ENCODE measurements at regions not wholly inside any gene's neighbourhood (a gene's known extent, or its start where the extent isn't known, plus 50 kb on each side); places are given as distances from the start of the nearest gene placed in this dataset.

DNA sequence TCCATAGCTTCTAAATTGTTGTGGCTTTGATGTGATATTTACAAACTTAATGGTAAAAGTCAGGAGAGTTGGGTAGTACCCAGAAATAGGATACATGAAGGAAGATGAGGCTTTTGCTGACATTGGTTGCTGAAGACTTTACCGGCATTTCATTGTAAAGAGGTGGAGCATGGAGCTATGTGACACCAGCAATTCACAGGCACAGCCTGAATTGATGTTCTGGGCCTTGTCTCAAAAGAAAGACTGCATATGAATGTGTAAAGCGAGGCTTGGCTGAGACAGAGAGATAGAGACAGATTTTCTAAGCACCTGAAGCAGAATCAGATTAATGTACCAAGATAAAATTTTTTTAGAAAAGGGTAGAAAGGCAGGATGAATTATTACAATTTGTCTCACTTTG is 864.9 kb upstream of the ID2 start:
- DNase-seq = no peak
- intact Hi-C loops (cut with DNase I) = no loop called here
- no peak for TF ChIP-seq POLR2A (IDR thresholded peaks at IDR 0.05)
- TF ChIP-seq, protein P1, sequence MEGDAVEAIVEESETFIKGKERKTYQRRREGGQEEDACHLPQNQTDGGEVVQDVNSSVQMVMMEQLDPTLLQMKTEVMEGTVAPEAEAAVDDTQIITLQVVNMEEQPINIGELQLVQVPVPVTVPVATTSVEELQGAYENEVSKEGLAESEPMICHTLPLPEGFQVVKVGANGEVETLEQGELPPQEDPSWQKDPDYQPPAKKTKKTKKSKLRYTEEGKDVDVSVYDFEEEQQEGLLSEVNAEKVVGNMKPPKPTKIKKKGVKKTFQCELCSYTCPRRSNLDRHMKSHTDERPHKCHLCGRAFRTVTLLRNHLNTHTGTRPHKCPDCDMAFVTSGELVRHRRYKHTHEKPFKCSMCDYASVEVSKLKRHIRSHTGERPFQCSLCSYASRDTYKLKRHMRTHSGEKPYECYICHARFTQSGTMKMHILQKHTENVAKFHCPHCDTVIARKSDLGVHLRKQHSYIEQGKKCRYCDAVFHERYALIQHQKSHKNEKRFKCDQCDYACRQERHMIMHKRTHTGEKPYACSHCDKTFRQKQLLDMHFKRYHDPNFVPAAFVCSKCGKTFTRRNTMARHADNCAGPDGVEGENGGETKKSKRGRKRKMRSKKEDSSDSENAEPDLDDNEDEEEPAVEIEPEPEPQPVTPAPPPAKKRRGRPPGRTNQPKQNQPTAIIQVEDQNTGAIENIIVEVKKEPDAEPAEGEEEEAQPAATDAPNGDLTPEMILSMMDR (IDR thresholded peaks at IDR 0.05) = no peak
- Histone ChIP-seq H3K36me3 (no peaks in the 10 kb centered on the region), H3K27me3 (no peaks in the 10 kb centered on the region), H3K4me1 (no peaks in the 10 kb centered on the region), H3K4me3 (no peak overlapping the region), H3K9me3 (no peaks in the 10 kb centered on the region), H3K27ac (no peak overlapping the region)
- 86 to 88% methylated on average over 2 of the region's 2 CpGs for WGBS, 2 donors

DNA sequence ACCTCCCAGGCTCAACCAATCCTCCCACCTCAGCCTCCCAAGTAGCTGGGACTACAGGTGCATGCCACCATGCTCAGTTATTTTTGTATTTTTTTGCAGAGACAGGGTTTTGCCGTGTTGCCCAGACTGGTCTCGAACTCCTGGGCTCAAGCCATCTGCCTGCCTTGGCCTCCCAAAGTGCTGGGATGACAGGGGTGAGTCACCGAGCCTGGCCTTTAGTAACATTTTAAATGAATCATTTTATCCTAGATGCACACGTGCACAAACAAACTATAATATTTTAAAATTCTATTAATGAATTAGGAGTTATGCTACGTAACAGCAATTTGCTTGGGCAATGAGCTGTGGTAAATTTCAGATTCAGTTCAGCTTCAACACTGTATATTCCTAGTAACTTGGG is 862.5 kb upstream of the ID2 start:
- Histone ChIP-seq H3K4me3 (no peak overlapping the region), H3K27ac (no peak overlapping the region), H3K9me3 (no peaks in the 10 kb centered on the region), H3K4me1 (no peaks in the 10 kb centered on the region), H3K27me3 (no peaks in the 10 kb centered on the region), H3K36me3 (no peaks in the 10 kb centered on the region)
- intact Hi-C loops (cut with DNase I) = no loop called here
- WGBS, 2 donors = 49 to 68% methylated on average over 5 of the region's 5 CpGs
- no peak for DNase-seq
- TF ChIP-seq POLR2A (IDR thresholded peaks at IDR 0.05) = no peak
- TF ChIP-seq, protein P1 (IDR thresholded peaks at IDR 0.05) = no peak

DNA sequence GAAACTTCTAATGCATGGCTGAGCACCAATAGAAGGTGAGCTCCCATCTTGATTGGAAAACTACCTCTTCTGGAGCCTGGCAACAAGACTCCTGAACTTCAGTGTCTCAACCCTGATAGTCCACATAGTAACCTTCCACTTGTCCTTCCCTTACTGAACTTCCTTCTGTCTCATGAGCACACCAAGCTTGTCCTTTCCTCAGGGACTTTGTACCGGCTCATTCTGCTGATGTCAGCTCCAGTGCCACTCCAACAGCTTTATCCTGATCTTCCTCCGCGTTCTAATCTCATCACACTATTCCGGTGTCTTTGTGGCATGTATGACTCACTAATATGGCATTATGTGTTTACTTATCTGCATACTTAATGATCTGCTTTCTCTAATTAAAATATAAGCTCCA is 862.0 kb upstream of the ID2 start:
- TF ChIP-seq, protein P1 (IDR thresholded peaks at IDR 0.05) = no peak
- no peak for TF ChIP-seq POLR2A (IDR thresholded peaks at IDR 0.05)
- DNase-seq = no peak
- WGBS, 2 donors = 51 to 54% methylated on average over 4 of the region's 4 CpGs
- no peaks in the 10 kb centered on the region for H3K4me1 ChIP-seq
- H3K27ac ChIP-seq = no peak overlapping the region
- intact Hi-C loops (cut with DNase I) = no loop called here
- H3K27me3 ChIP-seq = no peaks in the 10 kb centered on the region
- no peaks in the 10 kb centered on the region for H3K36me3 ChIP-seq
- no peak overlapping the region for H3K4me3 ChIP-seq
- H3K9me3 ChIP-seq = no peaks in the 10 kb centered on the region

DNA sequence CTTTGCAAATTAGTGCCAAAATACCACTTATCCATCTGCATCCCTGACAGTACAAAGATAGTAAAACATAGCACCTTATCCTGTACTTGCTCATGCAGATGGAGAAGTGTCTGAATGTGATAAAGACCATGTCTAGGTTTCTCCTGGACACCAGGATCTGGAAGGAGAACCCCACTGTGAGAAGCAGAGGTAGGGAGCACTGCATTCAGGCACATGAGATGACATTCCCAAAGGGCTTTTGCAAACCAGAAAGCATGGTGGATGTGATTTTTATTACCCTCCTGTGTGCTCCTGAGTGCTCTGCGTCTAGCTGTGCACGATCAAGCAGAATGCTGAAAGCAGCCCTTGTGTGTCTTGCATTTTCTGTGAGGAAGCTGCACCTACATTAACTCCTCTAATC is 857.6 kb upstream of the ID2 start:
- WGBS, 2 donors = 100% methylated on average over 2 of the region's 2 CpGs
- Histone ChIP-seq H3K36me3 (no peaks in the 10 kb centered on the region), H3K4me3 (no peak overlapping the region), H3K4me1 (no peaks in the 10 kb centered on the region), H3K27ac (no peak overlapping the region), H3K9me3 (no peaks in the 10 kb centered on the region), H3K27me3 (no peaks in the 10 kb centered on the region)
- TF ChIP-seq, protein P1 (IDR thresholded peaks at IDR 0.05) = no peak
- TF ChIP-seq POLR2A (IDR thresholded peaks at IDR 0.05) = no peak
- intact Hi-C loops (cut with DNase I) = no loop called here
- no peak for DNase-seq

DNA sequence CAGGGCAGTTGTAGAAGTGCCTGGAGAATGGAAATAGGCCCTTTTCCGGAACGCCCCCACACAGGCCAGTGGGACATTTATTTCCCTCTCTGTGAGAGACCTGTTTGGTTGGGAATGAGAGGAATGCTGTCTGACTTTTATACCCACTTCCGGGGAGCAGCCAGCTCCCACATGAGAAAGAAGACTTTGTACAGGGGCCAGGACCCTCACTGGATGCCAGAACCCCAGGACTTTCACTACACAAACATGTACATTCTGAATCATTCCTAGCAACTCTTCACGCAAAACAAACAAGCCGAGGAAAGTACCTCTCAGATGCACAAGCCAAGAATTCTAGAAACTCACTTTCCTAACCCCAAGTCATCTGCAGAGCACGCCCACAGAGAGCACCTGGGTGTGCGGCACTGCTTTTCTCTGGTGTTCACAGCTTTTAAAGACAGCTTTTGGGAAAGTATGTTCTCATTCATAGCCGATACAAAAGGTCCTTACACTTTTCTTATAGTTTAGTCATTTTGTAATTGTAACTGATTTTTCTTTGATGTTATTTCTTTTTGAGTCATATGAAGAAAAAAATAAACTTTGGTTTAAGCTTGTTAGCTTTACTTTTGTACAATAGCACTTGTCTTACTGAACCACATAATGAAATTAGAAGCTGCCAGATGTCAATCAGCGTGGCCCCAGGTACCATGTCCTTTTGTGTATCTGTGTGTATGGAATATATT is 856.1 kb upstream of the ID2 start:
- intact Hi-C loops (cut with DNase I) = no loop called here
- TF ChIP-seq POLR2A (IDR thresholded peaks at IDR 0.05) = no peak
- TF ChIP-seq, protein P1 (IDR thresholded peaks at IDR 0.05) = no peak
- H3K4me3 ChIP-seq = no peak overlapping the region

More for the DNA sequence above, 856.1 kb upstream of the ID2 start:
- no peak for DNase-seq
- Histone ChIP-seq H3K4me1 (no peaks in the 10 kb centered on the region), H3K9me3 (no peaks in the 10 kb centered on the region), H3K27me3 (no peaks in the 10 kb centered on the region), H3K27ac (no peak overlapping the region), H3K36me3 (no peaks in the 10 kb centered on the region)
- 28 to 33% methylated on average over 8 to 9 of the region's 9 CpGs for WGBS, 2 donors
